Right forelimb (tissue), 1 donor: ENCODE measurements at regions not wholly inside any gene's neighbourhood (a gene's known extent, or its start where the extent isn't known, plus 50 kb on each side); places are given as distances from the start of the nearest gene placed in this dataset.

ENCODE experiments used
- DNase-seq: peaks from one replicate; pipeline ENCODE4 v3.0.0-alpha.2; 2018

DNA sequence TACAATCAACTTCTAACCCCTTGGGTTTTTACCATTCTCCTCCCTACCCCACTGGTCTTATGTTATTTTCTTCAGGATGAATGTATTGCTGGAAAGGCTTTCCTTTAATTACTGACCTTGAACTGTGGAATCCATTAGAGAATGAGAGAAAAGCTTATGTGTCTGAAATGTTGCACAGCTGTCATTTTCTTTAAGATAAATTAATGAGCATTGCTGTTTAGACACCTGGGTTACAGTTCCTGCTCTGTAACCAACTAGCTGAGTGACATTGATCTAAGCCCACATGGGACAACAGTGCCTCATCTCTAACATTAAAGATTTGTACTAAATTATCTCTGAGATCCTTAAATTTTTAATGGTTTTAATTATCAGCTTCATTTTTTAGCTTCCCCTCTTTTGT lies 507.0 kb downstream of the TAF11L14 start:
- no peak for DNase-seq

DNA sequence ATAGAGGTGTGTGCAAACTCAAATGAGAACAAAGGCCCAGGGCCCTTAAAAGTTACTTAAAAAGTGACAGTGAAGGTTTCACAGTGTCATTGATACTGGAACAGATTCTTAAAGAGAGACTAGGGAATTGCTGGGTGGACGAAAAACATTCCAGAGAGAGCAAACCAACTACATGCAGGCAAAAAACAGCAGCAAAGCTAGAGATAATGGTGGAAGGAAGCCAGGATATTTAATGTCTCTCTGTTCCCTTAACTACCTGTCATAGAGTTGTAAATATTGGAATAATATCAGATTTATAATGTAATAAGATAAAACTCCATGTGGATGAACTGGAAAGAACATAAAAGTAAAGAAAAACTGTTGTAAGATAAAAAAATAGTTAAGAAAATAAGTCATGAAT lies 508.6 kb downstream of the TAF11L14 start:
- no peak for DNase-seq

DNA sequence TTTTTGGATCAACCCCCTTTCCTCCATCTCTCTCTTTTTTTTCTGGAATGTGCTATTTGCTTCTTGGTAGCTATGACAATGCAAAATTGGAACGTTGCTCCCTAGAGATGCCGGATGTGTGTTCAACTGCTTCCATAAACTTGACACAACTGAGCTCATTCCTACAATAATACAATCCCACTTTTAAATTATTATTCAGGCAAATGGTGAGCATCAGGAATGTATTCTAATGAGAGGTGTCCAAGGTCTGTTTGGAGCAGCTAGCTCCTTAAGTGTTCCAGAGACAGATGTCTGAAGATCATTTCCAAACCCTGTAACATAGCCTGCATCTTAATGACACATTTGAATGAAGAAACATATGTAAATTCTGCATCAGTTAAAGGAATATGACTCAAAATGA lies 518.4 kb downstream of the TAF11L14 start:
- DNase-seq = no peak

DNA sequence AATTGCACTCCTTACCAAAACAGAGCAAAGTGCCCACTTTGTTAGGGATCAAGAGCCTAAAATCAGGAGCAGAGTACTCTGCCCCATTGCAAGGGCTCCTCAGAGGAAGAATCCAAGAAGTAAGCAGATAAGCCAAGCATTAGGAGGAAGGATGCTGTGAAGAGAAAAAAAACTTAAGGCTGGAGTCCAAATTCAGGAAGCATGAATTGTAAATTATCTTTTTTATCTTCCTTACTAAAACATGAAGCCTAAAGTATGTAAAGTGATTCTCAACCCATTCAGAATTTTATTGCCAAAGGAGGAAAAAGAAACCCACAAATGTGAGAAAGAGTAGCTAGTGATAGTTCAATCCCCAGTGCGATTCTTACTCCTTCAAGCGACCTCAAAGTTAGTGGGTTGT lies 523.9 kb downstream of the TAF11L14 start:
- no peak for DNase-seq

DNA sequence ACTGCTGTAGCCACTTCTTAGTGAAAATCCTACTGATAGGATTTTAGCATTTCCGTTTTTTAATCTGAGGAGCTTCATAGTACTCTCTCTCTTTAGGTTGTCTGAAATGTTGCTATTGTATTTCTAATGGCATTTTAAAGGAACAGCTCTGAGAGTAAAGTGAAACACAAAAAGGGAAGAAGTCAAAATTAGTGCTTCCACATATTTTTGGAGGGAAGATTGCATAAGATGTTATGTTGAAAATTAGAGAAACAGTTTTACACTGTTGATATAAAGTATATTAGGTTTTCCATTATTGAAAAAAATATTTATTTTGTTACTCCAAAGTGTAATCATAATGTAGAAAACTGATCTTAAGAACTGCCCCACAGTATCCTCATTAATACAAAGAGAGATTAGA lies 525.1 kb downstream of the TAF11L14 start:
- no peak for DNase-seq

DNA sequence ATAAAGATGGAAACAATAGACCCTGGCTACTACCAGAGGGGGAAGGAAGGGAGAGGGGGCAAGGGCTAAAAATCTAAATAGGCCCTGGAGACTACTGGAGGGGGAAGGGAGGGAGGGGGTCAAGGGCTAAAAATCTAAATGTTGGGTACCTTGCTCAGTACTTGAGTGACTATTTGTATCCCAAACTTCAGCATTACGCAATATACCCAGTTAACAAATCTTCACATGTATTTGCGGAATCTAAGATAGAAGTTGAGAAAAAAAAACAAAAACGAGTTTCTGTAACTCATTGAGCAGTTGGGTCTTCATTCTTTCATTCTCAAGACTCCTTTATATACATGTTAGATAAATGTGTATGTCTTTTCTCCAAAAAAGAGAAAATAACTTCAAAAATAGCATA lies 537.4 kb downstream of the TAF11L14 start:
- no peak for DNase-seq

DNA sequence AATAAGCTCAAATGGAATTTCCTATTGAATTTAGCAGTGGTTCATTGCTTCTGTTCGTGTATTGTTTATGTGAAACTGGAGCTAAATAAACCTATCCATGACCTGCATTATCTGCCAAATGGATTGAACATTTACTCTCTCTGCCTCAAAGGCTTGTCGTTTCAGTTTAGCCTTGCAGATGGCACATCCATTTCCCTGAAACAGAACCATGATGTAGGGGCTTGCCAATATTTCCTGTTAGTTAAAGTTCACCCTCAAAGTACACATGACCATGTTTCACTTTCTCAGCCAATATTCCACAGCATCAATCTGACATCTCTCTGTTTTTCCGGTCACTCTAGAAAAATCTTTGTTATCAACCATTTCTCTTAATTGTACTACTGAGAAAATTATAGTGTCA lies 545.3 kb downstream of the TAF11L14 start:
- no peak for DNase-seq

DNA sequence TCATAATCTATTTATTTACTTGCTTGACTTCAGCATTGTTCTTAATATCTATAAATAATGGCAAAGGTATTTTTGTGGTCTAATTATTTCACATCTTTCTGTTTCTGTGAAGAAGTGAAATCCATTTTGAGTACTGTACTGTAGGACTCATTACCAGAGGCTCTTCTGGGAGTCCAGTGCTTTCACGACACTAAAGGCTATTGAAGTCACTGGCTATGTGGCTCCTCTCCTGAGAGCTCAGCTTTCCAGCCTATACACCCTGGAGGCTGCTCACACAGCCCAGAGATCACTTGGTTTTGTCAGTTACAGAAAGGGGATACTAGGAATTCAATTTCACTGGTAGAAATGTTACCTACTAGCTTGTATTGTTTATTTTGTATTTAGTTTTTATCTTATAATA lies 547.3 kb downstream of the TAF11L14 start:
- no peak for DNase-seq

DNA sequence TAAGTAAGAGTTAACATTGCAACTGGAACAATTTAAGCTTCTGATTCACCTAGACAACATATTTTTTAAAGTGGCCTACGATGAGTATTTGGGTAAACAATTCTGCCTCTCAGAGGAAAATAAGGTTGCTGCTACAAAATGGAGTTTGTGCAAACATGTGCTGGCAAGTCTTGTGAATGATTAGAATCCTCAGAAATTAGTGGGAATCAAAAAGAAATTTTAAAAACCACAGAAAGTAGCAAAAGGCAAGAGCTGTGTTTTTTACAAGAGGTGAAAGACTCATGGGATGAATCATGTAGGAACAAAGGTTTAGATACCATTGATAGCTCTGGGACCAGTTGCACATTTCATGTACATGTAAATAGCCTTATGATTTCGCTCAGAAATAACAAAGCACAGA lies 561.6 kb downstream of the TAF11L14 start:
- DNase-seq = no peak

DNA sequence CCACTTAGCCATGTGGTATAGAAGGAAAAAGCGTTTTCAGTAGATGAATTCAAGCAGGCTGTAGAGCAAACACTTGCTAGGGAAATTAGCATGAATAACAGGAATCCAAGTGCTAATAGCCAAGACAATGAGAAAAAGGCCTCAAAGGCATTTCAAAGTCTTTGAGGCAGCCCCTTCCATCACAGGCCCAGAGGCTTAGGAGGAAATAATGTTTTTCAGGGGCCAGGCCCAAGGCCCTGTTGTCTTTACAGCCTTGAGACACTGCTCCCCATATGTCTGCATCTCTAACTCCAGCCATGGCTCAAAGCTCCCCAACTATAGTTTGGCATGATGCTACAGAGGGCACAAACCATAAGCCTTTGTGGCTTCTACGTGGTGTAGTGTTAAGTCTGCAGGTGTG lies 563.5 kb downstream of the TAF11L14 start:
- DNase-seq = no peak

DNA sequence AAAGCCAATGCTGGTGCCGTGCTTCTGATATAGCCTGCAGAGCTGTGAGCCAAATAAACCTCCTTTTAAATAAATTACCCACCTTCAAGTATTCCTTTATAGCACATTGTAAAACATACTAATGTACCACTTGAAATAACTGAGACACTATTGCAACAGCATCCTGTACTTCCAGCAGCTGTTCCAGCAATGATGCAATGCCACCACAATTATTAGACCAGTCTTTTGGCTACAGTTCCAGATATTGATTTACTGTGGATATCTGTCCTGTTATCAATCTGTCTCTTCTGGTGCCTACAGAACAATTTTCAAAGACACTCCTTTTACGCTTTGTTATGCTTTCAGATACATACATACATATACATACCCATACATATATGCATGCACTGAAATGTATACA lies 567.9 kb downstream of the TAF11L14 start:
- no peak for DNase-seq

DNA sequence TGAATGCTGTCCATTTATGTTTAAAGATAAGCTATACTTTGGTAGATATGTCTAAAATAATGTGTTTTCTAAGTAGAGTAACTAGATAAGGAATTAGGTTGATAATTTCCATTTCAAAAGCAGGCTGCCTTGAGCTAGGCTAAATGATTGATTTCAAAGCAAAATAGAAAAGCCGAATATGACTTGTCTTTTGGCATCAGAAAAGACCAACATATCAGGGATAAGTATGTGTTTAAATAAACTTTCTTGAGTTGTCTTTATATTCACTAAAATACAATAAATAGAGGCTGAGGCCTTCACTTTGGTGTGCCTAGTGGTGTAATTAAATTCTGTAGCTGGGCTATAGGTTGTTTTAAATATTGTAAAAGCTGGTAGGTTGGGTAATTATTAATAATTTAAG lies 569.0 kb downstream of the TAF11L14 start:
- DNase-seq = no peak

DNA sequence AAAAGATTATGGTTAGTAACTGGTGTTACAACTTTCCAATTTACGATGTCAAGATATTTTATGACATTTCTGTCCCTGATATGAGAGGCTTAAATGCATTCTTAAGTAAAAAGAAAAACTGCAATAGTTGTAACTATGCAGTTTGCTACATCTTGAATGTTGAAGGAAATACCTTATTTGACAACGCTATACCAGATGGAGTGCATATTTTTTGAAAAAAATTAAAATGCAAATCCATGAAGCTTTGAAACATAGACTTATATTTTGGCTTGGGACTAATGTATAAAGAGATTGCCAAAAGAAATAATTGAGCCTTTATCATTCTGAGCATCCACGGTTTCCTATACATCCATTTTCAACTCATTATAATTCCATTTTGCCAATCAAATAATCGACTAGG lies 579.4 kb downstream of the TAF11L14 start:
- no peak for DNase-seq

DNA sequence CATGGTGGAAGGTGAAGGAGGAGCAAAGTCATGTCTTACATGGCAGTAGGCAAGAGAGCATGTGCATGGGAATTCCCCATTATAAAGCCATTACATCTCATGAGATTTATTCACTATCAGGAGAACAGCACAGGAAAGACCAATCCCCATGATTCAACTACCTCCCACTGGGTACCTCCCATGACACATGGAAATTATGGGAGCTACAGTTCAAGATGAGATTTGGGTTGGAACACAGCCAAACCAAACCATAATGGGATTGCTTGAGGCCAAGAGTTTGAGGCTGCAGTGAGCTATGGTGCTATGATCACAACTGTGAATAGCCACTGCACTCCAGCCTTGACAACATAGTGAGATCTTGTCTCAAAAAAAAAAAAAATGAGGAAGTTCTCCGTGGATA lies 581.8 kb downstream of the TAF11L14 start:
- DNase-seq = no peak

DNA sequence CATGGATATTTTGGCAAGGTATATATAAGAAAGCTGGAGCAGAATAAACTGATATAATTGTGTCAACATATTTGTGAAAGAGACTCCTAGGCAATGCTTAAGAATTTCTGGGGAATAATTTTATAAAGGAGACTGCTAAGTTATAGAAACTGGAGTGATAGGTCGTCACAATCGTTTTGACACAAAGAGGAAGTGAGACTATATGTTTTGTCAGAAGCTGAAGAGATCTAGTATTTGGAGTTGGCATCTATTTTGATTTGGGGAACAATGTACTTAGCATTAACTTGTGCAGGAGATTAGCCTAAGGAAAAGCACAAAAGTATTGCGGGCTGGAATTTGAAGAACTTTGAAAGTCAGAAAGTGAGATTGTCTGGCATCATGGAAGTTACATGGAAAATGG lies 582.5 kb downstream of the TAF11L14 start:
- no peak for DNase-seq

DNA sequence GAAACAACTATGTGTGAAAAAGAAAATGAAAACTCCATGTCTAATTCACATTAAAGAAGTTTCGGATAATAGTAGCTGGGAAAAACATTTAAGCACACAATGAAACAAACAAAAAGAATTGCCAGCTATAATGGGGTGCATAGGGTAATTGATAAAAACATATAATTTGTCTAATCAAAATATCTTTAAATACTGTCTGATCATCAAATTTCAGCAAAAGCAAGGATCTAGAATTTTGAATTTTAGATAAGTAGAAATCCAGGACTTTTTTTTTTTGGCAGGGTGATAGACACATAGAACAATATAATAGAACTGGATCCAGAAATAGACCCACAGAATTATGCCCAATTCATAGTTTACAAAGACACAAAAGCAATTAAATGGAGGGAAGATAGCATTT lies 585.0 kb downstream of the TAF11L14 start:
- no peak for DNase-seq

DNA sequence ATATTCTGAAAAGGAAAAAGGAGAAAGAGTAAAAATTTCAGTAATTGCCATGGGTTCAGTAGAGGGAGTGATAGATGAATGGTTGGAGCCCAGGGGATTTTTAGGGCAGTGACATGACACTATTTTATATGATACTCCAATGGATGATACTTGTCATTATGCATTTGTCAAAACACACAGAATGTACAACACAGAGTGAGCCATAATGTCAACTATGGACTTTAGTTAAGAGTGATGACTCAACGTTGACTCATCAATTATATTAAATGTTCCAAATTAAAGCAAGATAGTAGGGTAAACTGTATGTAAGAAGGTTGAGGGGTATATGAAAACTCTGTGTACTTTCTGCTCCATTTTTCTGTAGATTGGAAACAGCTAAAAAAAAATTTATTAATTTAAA lies 586.4 kb downstream of the TAF11L14 start:
- DNase-seq = no peak

DNA sequence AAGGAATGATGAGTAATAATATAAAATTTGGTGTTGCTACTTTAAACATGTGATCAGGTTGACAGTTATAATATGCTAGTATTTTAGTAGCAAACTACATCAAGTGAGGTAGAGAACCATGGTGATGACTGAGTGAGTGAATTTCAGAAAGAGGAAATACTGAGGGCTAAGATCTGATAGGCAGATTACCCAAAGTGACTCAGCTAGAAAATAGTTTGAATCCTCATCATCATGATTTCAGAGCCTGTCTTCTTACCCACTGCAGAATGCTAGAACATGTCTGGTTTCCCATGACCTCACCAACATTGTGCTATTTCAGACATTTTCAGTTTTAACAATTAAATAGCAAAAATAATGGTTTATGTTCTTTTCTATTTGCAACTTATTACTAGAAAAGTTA lies 602.1 kb downstream of the TAF11L14 start:
- no peak for DNase-seq

DNA sequence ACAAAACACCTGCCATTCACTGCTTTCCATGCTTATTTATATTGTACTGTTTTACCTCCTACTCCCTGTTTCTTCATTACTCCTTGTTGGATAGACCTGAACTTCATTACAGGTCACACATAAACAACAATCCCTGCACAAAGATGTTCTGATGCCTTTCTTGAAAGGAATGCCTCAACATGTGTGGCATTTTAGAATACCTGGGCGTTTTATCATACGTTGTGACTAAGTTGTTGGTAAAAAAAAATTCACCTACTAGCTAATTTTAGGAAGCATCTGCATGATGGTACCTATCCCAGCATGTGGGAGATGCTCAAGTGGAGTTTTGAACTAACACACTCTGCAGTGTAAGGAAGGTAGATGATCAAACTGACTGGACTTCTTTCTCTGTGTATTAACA lies 604.1 kb downstream of the TAF11L14 start:
- no peak for DNase-seq

DNA sequence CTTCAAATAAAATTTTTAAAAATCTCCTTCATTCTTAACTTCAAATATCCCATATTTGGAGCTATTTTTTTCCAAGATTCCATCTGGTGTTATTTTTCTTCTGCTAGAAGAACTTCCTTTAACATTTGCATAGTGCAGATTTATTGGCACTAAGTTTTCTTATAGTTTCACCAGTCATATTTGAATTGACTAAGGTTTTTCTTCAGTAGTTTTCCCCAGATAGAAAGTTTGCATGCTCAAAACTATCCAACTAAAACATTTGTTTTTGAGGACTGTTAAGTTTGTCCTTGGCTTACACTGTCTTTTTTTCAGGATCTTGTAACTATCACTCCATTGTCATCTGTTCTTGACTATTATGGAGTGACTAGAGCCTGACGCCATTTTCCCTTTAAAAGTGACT lies 606.7 kb downstream of the TAF11L14 start:
- DNase-seq = no peak

DNA sequence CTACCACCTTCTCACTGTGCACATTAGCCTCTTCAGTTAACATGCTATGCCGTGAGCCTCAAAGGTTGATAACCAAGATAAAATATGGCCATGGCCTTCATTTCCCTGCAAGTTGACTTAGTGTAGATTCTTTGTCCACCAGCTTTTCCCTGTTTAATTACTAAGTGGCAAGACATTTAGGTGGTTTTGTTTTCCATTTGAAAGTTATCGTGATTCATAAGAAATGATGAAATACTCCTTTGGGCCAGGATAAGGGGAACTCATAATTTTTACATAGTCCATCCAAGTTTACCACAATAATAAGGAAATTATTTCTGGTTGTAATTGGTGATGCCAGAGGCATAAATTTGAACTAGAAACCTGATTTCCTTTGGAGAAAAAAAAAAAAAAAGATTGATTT lies 609.6 kb downstream of the TAF11L14 start:
- DNase-seq = no peak

DNA sequence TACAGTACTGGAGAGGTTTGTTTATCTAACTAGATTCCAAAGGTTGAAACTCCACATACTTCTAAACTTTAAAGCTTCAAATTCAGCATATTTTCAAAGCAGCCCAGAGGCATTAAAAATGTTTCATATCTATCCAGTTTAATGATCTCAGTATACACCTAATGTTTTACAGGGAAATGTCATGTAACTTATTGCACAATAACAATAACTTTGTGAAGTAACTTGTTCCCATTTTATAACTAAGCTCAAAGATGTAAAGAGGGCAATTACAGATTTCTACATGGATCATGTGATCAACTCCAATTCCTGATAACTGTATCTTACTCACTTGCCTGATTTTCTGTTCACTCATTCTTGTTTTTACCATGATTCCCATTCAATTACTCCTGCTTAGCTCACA lies 610.0 kb downstream of the TAF11L14 start:
- no peak for DNase-seq

DNA sequence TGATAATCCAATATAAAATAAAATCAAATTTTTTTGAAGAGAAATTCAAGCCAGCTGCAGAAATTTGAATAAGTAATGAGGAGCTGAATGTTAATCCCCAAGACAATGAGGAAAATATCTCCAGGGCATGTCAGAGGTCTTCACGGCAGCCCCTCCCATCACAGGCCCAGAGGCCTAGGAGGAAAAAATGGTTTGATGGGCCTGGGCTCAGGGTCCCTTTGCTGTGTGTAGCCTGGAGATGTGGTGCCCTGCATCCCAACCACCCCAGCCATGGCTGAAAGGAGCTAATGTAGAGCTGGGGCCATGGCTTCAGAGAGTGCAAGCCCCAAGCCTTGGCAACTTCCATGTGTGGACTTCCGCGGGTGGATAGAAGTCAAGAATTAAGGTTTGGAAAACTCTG lies 618.3 kb downstream of the TAF11L14 start:
- DNase-seq = no peak

DNA sequence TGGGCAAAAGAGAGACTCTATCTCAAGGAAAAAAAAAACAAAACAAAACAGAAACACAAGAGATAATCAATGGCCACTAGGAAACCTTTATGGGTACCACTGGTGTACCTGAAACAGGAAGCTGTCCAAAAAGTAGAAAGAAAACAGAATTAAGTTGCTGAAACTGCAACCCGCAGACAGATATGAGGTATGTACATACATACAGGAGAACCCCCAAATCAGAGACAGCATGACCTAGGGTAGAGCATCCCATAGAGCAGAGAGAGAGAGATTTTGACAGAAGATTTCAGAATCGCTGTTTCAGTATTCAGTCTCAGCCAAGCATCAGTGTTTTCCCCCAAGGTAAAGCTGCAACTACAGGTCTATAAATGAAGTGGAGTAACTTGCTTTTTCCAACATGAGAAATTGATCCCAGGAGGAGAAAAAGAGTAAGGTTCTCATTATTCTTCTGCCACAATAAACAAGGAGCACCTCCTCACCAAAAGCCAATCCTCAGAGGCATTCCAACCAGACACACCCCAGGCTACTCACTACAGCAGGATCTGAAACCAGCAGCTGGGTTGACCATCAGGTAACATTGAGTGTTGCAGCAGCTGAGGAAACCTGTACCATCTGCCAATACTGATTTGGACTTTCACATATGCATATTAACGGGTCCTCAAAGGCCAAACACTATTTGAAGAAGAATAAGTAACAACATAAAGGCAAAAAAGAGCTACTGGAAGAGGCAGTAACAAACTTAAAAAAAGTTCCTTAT lies 630.0 kb downstream of the TAF11L14 start:
- no peak for DNase-seq

DNA sequence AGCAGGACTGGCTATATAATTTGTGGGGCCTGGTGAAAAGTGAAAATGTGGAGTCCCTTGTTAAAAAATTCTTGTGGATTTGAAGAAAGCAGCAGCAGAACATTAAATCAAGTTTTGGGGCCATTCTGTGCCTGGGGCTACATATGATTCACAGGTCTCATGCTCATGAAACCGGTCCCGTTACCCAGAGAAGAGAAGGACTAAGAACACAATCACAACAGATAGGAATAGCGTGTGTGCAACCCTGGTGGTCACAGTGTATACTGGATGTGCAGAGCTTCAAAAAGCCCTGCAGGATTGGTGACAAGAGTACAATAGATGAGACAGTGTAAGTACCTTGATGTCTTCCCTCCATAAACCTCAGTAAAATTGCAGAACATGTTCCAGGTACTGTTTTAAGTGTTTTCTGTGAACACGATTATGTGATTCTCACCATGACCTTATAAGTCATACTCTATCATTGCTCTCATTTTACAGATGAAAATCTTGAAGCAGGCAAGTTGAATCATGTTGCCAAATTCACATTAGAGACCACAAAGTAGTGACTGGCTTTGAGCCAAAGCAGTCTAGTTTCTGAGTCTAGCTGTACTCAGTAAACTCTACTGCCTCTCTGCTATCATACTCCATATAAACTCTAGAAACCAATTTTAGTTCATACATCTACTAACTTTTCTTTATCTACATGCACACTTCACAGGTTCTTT lies 636.5 kb downstream of the TAF11L14 start:
- DNase-seq = no peak
